Uterus (tissue), 3 donors: ENCODE measurements at regions not wholly inside any gene's neighbourhood (a gene's known extent, or its start where the extent isn't known, plus 50 kb on each side); places are given as distances from the start of the nearest gene placed in this dataset.

Source experiments
- DNase-seq, 2 donors: peaks; one replicate each; pipeline ENCODE4 v3.0.0-alpha.2; 2019 to 2020
- H3K27ac ChIP-seq, 2 donors: fragments of 200-600 bp; sonication (generic); 1 replicate in 1 of 2; 2 replicates in 1 of 2; pipeline ENCODE4 v1.5.1; 2016 to 2018
- H3K27me3 ChIP-seq, 2 donors: fragments of 200-600 bp; sonication (generic); one replicate each; pipeline ENCODE4 v1.5.1; 2018 to 2019; ENCODE audit warnings: control low read depth in 1 of 2
- H3K36me3 ChIP-seq, 2 donors: fragments of 200-600 bp; sonication (generic); one replicate each; pipeline ENCODE4 v1.5.1; 2019; ENCODE audit warnings: control low read depth in 1 of 2
- H3K4me1 ChIP-seq, 2 donors: fragments of 200-600 bp; sonication (generic); one replicate each; pipeline ENCODE4 v1.5.1; 2018 to 2019; ENCODE audit warnings: control low read depth in 1 of 2
- H3K4me3 ChIP-seq, 2 donors: fragments of 200-600 bp; sonication (generic); 1 replicate in 1 of 2; 2 replicates in 1 of 2; pipeline ENCODE4 v1.5.1; 2018 to 2019; ENCODE audit warnings: mild to moderate bottlenecking in 1 of 2
- H3K9me3 ChIP-seq, 2 donors: fragments of 200-600 bp; sonication (generic); one replicate each; pipeline ENCODE4 v1.5.1; 2019; ENCODE audit warnings: control low read depth in 1 of 2
- CTCF ChIP-seq, 4 experiments: fragments of 200-600 bp in 2 of 4; fragments of 450-650 bp in 2 of 4; sonication (generic) in 2 of 4; IDR thresholded peaks; one replicate each; pipeline ENCODE4 v1.5.1; 2016 to 2019; ENCODE audit warnings: antibody characterized with exemption in 4 of 4, mild to moderate bottlenecking in 2 of 4, moderate library complexity in 1 of 4
- POLR2A ChIP-seq, 2 donors: fragments of 450-650 bp; IDR thresholded peaks; one replicate each; pipeline ENCODE4 v1.6.1; 2016; ENCODE audit warnings: antibody characterized with exemption in 2 of 2, mild to moderate bottlenecking in 1 of 2, moderate library complexity in 1 of 2
- intact Hi-C: fragments of 100-400 bp; cut with DNase I; formaldehyde crosslinking; loops from one replicate; pipeline ENCODE4 v1.15.1; 2023; ENCODE audit warnings: low total_unique reads
- donor health status: DM: yes; HTN: yes; CAD: no.

GRCh38 chr11:106533046-106533445, 455.6 kb downstream of the AASDHPPT start:
- Histone ChIP-seq H3K27me3 (no peaks in the 10 kb centered on the region), H3K4me3 (no peak overlapping the region), H3K36me3 (no peaks in the 10 kb centered on the region), H3K9me3 (no peaks in the 10 kb centered on the region), H3K27ac (no peak overlapping the region), H3K4me1 (no peaks in the 10 kb centered on the region)
- intact Hi-C loops = no loop called here
- no peak for DNase-seq
- TF ChIP-seq POLR2A (IDR thresholded peaks at IDR 0.05) (no peak), CTCF (IDR thresholded peaks at IDR 0.05) (no peak)

GRCh38 chr11:106540001-106540400, 462.5 kb downstream of the AASDHPPT start:
- no peak overlapping the region for H3K27ac ChIP-seq
- intact Hi-C loops = no loop called here
- H3K4me1 ChIP-seq = no peaks in the 10 kb centered on the region
- no peaks in the 10 kb centered on the region for H3K27me3 ChIP-seq
- DNase-seq = no peak
- H3K4me3 ChIP-seq = no peak overlapping the region
- no peaks in the 10 kb centered on the region for H3K36me3 ChIP-seq
- TF ChIP-seq POLR2A (IDR thresholded peaks at IDR 0.05) = no peak
- TF ChIP-seq CTCF (IDR thresholded peaks at IDR 0.05) = no peak
- H3K9me3 ChIP-seq = no peaks in the 10 kb centered on the region

GRCh38 chr11:106548406-106548805, 469.9 kb downstream of the GUCY1A2 start:
- H3K9me3 ChIP-seq = no peaks in the 10 kb centered on the region
- intact Hi-C loops = no loop called here
- no peaks in the 10 kb centered on the region for H3K36me3 ChIP-seq
- H3K27me3 ChIP-seq = no peaks in the 10 kb centered on the region
- TF ChIP-seq CTCF (IDR thresholded peaks at IDR 0.05) (no peak), POLR2A (IDR thresholded peaks at IDR 0.05) (no peak)
- no peak overlapping the region for H3K4me3 ChIP-seq
- DNase-seq = no peak
- no peak overlapping the region for H3K27ac ChIP-seq
- H3K4me1 ChIP-seq = no peaks in the 10 kb centered on the region

GRCh38 chr11:106551744-106552673, 466.3 kb downstream of the GUCY1A2 start:
- DNase-seq = no peak
- intact Hi-C loops = no loop called here
- TF ChIP-seq POLR2A (IDR thresholded peaks at IDR 0.05) (no peak), CTCF (IDR thresholded peaks at IDR 0.05) (no peak)

GRCh38 chr11:106552694-106553203, 465.5 kb downstream of the GUCY1A2 start:
- H3K27ac ChIP-seq = no peak overlapping the region
- H3K36me3 ChIP-seq = no peaks in the 10 kb centered on the region
- TF ChIP-seq POLR2A (IDR thresholded peaks at IDR 0.05) = no peak
- TF ChIP-seq CTCF (IDR thresholded peaks at IDR 0.05) = no peak
- no peaks in the 10 kb centered on the region for H3K27me3 ChIP-seq
- no peaks in the 10 kb centered on the region for H3K9me3 ChIP-seq
- H3K4me1 ChIP-seq = no peaks in the 10 kb centered on the region
- intact Hi-C loops = no loop called here
- no peak for DNase-seq
- no peak overlapping the region for H3K4me3 ChIP-seq

More at GRCh38 chr11:106551744-106552673, 466.3 kb downstream of the GUCY1A2 start:
- Histone ChIP-seq H3K27me3 (no peaks in the 10 kb centered on the region), H3K4me1 (no peaks in the 10 kb centered on the region), H3K9me3 (no peaks in the 10 kb centered on the region), H3K36me3 (no peaks in the 10 kb centered on the region), H3K4me3 (no peak overlapping the region), H3K27ac (no peak overlapping the region)
